GM23338 (cell line): ENCODE measurements at regions not wholly inside any gene's neighbourhood (a gene's known extent, or its start where the extent isn't known, plus 50 kb on each side); places are given as distances from the start of the nearest gene placed in this dataset.

Source experiments
- CREB1 ChIP-seq: fragments of 250-450 bp; sonication (Bioruptor Pico); IDR thresholded peaks from 2 replicates; pipeline ENCODE4 v1.5.0; 2020; ENCODE audit warnings: low read depth, mild to moderate bottlenecking, moderate library complexity
- POLR2AphosphoS5 ChIP-seq: IDR thresholded peaks from 2 replicates; pipeline ENCODE4 v1.6.1; 2016; ENCODE audit warnings: antibody characterized with exemption, low read depth
- ZNF331 ChIP-seq: fragments of 250-450 bp; sonication (Bioruptor Pico); IDR thresholded peaks from 2 replicates; pipeline ENCODE4 v1.5.0; 2020; ENCODE audit warnings: low read depth, mild to moderate bottlenecking, moderate library complexity
- TF ChIP-seq, protein P1 (sequence below), 2 experiments: fragments of 200-600 bp in 1 of 2; sonication (generic) in 1 of 2; conservative IDR thresholded peaks; 2 replicates each; pipeline versions ENCODE4 v1.5.1 to v1.6.1; 2016 to 2017; ENCODE audit warnings: antibody characterized with exemption in 2 of 2, low read depth in 2 of 2, mild to moderate bottlenecking in 2 of 2, moderate library complexity in 1 of 2
- TF ChIP-seq, protein P2 (sequence below): IDR thresholded peaks from one replicate; pipeline ENCODE4 v1.6.1; 2018; ENCODE audit warnings: antibody characterized with exemption; ENCODE audit not compliant: unreplicated experiment

DNA sequence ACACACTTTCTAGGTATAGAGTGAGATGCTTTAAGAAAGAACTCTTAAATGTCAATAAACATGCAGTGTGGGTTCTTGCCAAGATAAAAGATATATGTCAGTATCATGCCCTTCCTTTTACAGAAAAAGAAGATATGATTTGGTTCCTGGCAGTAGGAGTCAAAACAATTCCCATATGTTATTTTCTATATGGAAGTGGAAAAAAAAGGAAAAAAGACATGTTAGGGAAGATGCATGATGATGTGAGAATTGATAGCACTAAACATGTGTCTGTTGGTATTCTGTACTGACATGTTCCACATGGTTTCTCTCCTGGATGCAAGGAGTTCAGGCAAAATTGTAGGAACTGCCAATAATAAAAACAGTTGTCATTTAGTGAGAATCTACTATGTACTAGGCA is 318.8 kb upstream of the DACH1 start:
- TF ChIP-seq, protein P1, sequence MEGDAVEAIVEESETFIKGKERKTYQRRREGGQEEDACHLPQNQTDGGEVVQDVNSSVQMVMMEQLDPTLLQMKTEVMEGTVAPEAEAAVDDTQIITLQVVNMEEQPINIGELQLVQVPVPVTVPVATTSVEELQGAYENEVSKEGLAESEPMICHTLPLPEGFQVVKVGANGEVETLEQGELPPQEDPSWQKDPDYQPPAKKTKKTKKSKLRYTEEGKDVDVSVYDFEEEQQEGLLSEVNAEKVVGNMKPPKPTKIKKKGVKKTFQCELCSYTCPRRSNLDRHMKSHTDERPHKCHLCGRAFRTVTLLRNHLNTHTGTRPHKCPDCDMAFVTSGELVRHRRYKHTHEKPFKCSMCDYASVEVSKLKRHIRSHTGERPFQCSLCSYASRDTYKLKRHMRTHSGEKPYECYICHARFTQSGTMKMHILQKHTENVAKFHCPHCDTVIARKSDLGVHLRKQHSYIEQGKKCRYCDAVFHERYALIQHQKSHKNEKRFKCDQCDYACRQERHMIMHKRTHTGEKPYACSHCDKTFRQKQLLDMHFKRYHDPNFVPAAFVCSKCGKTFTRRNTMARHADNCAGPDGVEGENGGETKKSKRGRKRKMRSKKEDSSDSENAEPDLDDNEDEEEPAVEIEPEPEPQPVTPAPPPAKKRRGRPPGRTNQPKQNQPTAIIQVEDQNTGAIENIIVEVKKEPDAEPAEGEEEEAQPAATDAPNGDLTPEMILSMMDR (conservative IDR thresholded peaks at IDR 0.05; ENCODE audit: low read depth in 2 of 2): no peak
- TF ChIP-seq, protein P2, sequence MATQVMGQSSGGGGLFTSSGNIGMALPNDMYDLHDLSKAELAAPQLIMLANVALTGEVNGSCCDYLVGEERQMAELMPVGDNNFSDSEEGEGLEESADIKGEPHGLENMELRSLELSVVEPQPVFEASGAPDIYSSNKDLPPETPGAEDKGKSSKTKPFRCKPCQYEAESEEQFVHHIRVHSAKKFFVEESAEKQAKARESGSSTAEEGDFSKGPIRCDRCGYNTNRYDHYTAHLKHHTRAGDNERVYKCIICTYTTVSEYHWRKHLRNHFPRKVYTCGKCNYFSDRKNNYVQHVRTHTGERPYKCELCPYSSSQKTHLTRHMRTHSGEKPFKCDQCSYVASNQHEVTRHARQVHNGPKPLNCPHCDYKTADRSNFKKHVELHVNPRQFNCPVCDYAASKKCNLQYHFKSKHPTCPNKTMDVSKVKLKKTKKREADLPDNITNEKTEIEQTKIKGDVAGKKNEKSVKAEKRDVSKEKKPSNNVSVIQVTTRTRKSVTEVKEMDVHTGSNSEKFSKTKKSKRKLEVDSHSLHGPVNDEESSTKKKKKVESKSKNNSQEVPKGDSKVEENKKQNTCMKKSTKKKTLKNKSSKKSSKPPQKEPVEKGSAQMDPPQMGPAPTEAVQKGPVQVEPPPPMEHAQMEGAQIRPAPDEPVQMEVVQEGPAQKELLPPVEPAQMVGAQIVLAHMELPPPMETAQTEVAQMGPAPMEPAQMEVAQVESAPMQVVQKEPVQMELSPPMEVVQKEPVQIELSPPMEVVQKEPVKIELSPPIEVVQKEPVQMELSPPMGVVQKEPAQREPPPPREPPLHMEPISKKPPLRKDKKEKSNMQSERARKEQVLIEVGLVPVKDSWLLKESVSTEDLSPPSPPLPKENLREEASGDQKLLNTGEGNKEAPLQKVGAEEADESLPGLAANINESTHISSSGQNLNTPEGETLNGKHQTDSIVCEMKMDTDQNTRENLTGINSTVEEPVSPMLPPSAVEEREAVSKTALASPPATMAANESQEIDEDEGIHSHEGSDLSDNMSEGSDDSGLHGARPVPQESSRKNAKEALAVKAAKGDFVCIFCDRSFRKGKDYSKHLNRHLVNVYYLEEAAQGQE: no peak
- TF ChIP-seq POLR2AphosphoS5: no peak
- TF ChIP-seq CREB1 (CRISPR knock-in tag): no peak
- TF ChIP-seq ZNF331 (CRISPR knock-in tag): no peak
